ENCODE measurements at regions not wholly inside any gene's neighbourhood (a gene's known extent, or its start where the extent isn't known, plus 50 kb on each side); places are given as distances from the start of the nearest gene placed in this dataset.
"Not testable (repeated sequence)": the region's sequence is repeated elsewhere in the genome, so short reads cannot be mapped to it uniquely, and the experiment has no call there.

- no peak for DNase-seq
Measured at GRCh38 chr6:170192905-170193304, 98.0 kb downstream of the DLL1 start.

GRCh38 chr6:170192101-170192500 is 98.8 kb downstream of the DLL1 start:
- DNase-seq, result not testable (repeated sequence)

GRCh38 chr6:170190046-170190445 is 100.8 kb downstream of the DLL1 start:
- DNase-seq, result no peak

- DNase-seq, result no peak
Measured at GRCh38 chr6:170189236-170189635, 101.6 kb downstream of the DLL1 start.

GRCh38 chr6:170188571-170189001 is 102.3 kb downstream of the DLL1 start:
- no peak for DNase-seq

- DNase-seq, result no peak
Measured at GRCh38 chr6:170187669-170188566, 103.0 kb downstream of the DLL1 start.

- DNase-seq, result no peak
Measured at GRCh38 chr6:170186941-170187668, 103.8 kb downstream of the DLL1 start.

GRCh38 chr6:170186006-170186935 is 104.6 kb downstream of the DLL1 start:
- no peak for DNase-seq

- DNase-seq, result no peak
Measured at GRCh38 chr6:170185175-170185978, 105.5 kb downstream of the DLL1 start.

GRCh38 chr6:170184316-170184715 is 106.6 kb downstream of the DLL1 start:
- no peak for DNase-seq

- no peak for DNase-seq
Measured at GRCh38 chr6:170183521-170183920, 107.4 kb downstream of the DLL1 start.

- DNase-seq, result no peak
Measured at GRCh38 chr6:170182781-170183120, 108.1 kb downstream of the DLL1 start.

- DNase-seq, result no peak
Measured at GRCh38 chr6:170182093-170182780, 108.6 kb downstream of the DLL1 start.

GRCh38 chr6:170181338-170181690 is 109.6 kb downstream of the DLL1 start:
- DNase-seq, result no peak

- DNase-seq, result no peak
Measured at GRCh38 chr6:170180671-170181337, 110.1 kb downstream of the DLL1 start.

- DNase-seq, result no peak
Measured at GRCh38 chr6:170179616-170180324, 111.1 kb downstream of the DLL1 start.

- DNase-seq, result no peak
Measured at GRCh38 chr6:170178561-170179477, 112.1 kb downstream of the DLL1 start.

GRCh38 chr6:170177772-170178560 is 112.9 kb downstream of the DLL1 start:
- no peak for DNase-seq

Measured in stimulated activated CD4-positive, alpha-beta T cell treated with anti-CD3 and anti-CD28 coated beads, Interleukin-2, amount 100 ng/mL, for 48 hours (primary cell).